Motor neuron (in vitro differentiated cells): ENCODE measurements at regions not wholly inside any gene's neighbourhood (a gene's known extent, or its start where the extent isn't known, plus 50 kb on each side); places are given as distances from the start of the nearest gene placed in this dataset.
"Not testable (repeated sequence)": the region's sequence is repeated elsewhere in the genome, so short reads cannot be mapped to it uniquely, and the experiment has no call there.

Experiments
- ATAC-seq, 8 experiments: fragments of 200-7000 bp; cut with Tn5 transposase; replicated peaks in 6 of 8; 2 replicates each; pipeline ENCODE4 v1.8.0; 2021; ENCODE audit warnings: mild to moderate bottlenecking in 8 of 8, moderate library complexity in 8 of 8
- H3K27ac ChIP-seq, 2 donors: fragments of 250-450 bp; sonication (Bioruptor Pico); 2 replicates each; pipeline ENCODE4 v1.9.0; 2021; ENCODE audit warnings: antibody characterized with exemption in 2 of 2, mild to moderate bottlenecking in 2 of 2, moderate library complexity in 1 of 2
- H3K4me1 ChIP-seq, 2 donors: fragments of 250-450 bp; sonication (Bioruptor Pico); replicated peaks in 1 of 2; 2 replicates each; pipeline ENCODE4 v1.6.1; 2021; ENCODE audit warnings: antibody characterized with exemption in 2 of 2, mild to moderate bottlenecking in 2 of 2, moderate library complexity in 1 of 2
- H3K4me3 ChIP-seq, 5 donors: fragments of 250-450 bp; sonication (Bioruptor Pico); 2 replicates each; pipeline ENCODE4 v1.9.0; 2021; ENCODE audit warnings: antibody characterized with exemption in 5 of 5, mild to moderate bottlenecking in 5 of 5, moderate library complexity in 4 of 5
- WGBS, 10 experiments: fragments of 450-650 bp; shearing (Covaris generic); methylation state at CpG; one replicate each; pipeline ENCODE4 v1.0.0; 2022; 5-methylcytosine and 5-hydroxymethylcytosine counted together
- in situ Hi-C, 9 experiments: fragments of 400-800 bp; cut with MboI; loops; one replicate each; pipeline ENCODE4 v1.15.0; 2021; ENCODE audit warnings: low sequenced_read_pairs in 9 of 9, low pct_unique_long_range_greater_than_20kb in 2 of 9; ENCODE audit not compliant: unreplicated experiment in 9 of 9

DNA sequence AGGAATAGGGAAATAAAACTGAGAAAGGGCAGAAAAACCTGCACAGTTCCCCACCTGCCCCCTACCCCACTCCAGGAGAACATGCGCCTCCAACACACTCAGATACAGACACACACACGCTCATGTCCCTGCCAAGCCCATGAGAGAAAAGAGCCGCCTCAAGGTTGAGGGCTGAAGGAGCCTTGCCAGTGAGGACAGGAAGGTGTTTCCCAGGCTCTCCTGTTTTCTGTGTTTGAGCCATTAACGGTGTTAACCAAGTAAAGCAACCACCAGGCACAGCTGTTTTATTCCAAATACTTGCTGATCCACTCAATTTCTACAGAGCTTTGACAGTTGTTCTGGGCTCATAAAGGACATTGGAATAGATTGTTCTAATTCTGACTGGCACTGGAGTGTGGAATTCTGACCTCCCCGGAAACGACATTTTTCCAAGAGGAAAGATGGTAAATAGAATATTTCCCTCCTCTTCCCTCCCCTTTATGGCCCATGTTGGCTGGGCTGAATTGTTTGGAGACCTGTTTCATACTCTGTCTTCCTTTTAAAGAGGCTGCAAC is 238.0 kb downstream of the DMAC1 start:
- in situ Hi-C loops: no loop called here
- no peak overlapping the region for H3K4me3 ChIP-seq
- WGBS, 10 experiments: 0 to 92% (median 53%) methylated on average over 1 to 6 of the region's 6 CpGs; no CpG with 5 or more reads in 1 of the 10 experiments

GRCh38 chr9:7560669-7561305 is 238.8 kb downstream of the DMAC1 start:
- WGBS, 10 experiments: 0 to 44% (median 5%) methylated on average over 2 to 4 of the region's 5 CpGs; no CpG with 5 or more reads in 1 of the 10 experiments
- in situ Hi-C loops: no loop called here
- ATAC-seq: peak in 6 of 8 experiments; percentile 38 to 74 (median 58)

More for the DNA sequence above, 238.0 kb downstream of the DMAC1 start:
- ATAC-seq: no peak
- no peak overlapping the region for H3K27ac ChIP-seq
- peaks cover 13 to 17% of the 10 kb centered on the region in 2 donors for H3K4me1 ChIP-seq

GRCh38 chr9:7554699-7555098 is 244.9 kb downstream of the DMAC1 start:
- in situ Hi-C loops: no loop called here

More at GRCh38 chr9:7560669-7561305, 238.8 kb downstream of the DMAC1 start:
- Histone ChIP-seq H3K27ac (peak overlapping the region in 1 of 2 donors; percentile 57), H3K4me1 (peaks cover 13 to 17% of the 10 kb centered on the region in 2 donors), H3K4me3 (no peak overlapping the region)

GRCh38 chr9:7552706-7553105 is 246.9 kb downstream of the DMAC1 start:
- in situ Hi-C loops, H3K4me1 ChIP-seq, H3K27ac ChIP-seq, H3K4me3 ChIP-seq, ATAC-seq: not testable (repeated sequence)
- 0 to 100% (median 92%) methylated on average over 1 of the region's 1 CpG; no CpG with 5 or more reads in 1 of the 10 experiments for WGBS, 10 experiments

More at GRCh38 chr9:7554699-7555098, 244.9 kb downstream of the DMAC1 start:
- WGBS, 10 experiments: 0 to 100% (median 72%) methylated on average over 1 to 2 of the region's 2 CpGs
- no peak for ATAC-seq
- H3K4me1 ChIP-seq: no peaks in the 10 kb centered on the region
- no peak overlapping the region for H3K4me3 ChIP-seq
- H3K27ac ChIP-seq: no peak overlapping the region

- Histone ChIP-seq H3K4me1 (peaks cover 4 to 8% of the 10 kb centered on the region in 2 donors), H3K4me3 (no peak overlapping the region), H3K27ac (no peak overlapping the region)
- in situ Hi-C loops: loop anchor here in 2 of 9 experiments (25.0 kb wide), 3 partner anchors 487 to 637 kb away; no protein-coding TSS in a partner anchor
- peak in 3 of 8 experiments; percentile 24 to 50 (median 41) for ATAC-seq
- 40 to 80% (median 44%) methylated on average over 1 to 3 of the region's 3 CpGs; no CpG with 5 or more reads in 6 of the 10 experiments for WGBS, 10 experiments
Measured at GRCh38 chr9:7549249-7549648, 250.3 kb downstream of the DMAC1 start.

GRCh38 chr9:7546261-7546660 is 253.3 kb downstream of the DMAC1 start:
- no peak overlapping the region for H3K27ac ChIP-seq
- no peak for ATAC-seq
- 0 to 44% (median 31%) methylated on average over 1 of the region's 1 CpG; no CpG with 5 or more reads in 4 of the 10 experiments for WGBS, 10 experiments
- in situ Hi-C loops: loop anchor here in 2 of 9 experiments (25.0 kb wide), 3 partner anchors 484 to 634 kb away; no protein-coding TSS in a partner anchor
- peaks cover 19 to 20% of the 10 kb centered on the region in 2 donors for H3K4me1 ChIP-seq
- no peak overlapping the region for H3K4me3 ChIP-seq

- no peak for ATAC-seq
- Histone ChIP-seq H3K4me1 (peaks cover 19 to 20% of the 10 kb centered on the region in 2 donors), H3K27ac (no peak overlapping the region), H3K4me3 (no peak overlapping the region)
- 0 to 100% (median 78%) methylated on average over 2 to 5 of the region's 5 CpGs; no CpG with 5 or more reads in 1 of the 10 experiments for WGBS, 10 experiments
- in situ Hi-C loops: loop anchor here in 2 of 9 experiments (25.0 kb wide), 3 partner anchors 483 to 633 kb away; no protein-coding TSS in a partner anchor
Measured at GRCh38 chr9:7545371-7546165, 254.0 kb downstream of the DMAC1 start.

DNA sequence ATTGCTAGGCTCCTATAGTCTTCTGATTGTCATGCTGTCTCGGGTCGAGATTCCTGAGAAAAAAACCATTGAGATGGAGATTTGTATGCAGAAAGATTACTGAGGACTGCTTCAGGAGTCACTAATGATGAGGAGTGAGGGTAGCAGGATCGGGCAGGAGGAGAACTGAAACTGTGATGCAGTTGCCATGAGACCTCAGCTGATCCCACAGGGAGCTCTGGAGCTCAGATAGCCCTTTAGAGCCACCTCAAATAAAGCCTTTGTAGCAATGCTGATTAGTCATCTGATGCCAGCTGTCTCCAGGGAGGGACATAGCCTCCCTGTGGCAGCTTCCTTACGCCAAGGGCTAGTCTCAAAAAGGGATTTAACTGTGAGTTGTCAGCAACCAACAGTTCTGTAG is 256.9 kb downstream of the DMAC1 start:
- H3K27ac ChIP-seq: no peak overlapping the region
- WGBS, 10 experiments: 0 to 67% (median 15%) methylated on average over 1 to 4 of the region's 4 CpGs; no CpG with 5 or more reads in 2 of the 10 experiments
- peak in 5 of 8 experiments; percentile 15 to 96 (median 86) for ATAC-seq
- H3K4me1 ChIP-seq: peaks cover 13 to 16% of the 10 kb centered on the region in 2 donors
- H3K4me3 ChIP-seq: no peak overlapping the region
- in situ Hi-C loops: loop anchor here in 2 of 9 experiments (25.0 kb wide), 3 partner anchors 480 to 630 kb away; no protein-coding TSS in a partner anchor

DNA sequence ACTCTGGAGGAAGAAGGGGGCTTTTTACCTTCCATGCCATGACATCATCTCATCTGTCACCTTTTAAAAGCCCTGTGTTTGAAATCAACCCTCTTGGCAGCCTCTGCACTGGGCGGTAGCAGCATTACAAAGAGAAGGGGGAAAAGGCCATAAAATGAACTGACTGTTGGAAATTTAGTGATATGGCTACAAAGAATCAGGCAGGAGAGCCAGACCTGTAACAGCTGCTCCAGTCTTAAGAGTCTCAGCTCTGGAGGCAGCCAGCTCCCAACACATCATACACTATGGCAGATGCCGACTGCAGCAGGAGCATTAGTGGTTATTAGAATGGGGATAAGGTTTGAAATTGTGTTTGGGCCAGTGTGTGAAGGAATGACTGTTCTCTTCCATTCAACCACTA is 257.5 kb downstream of the DMAC1 start:
- ATAC-seq: peak in 5 of 8 experiments; percentile 27 to 70 (median 45)
- Histone ChIP-seq H3K27ac (no peak overlapping the region), H3K4me1 (peaks cover 13 to 15% of the 10 kb centered on the region in 2 donors), H3K4me3 (no peak overlapping the region)
- in situ Hi-C loops: loop anchor here in 2 of 9 experiments (25.0 kb wide), 3 partner anchors 480 to 630 kb away; no protein-coding TSS in a partner anchor
- WGBS, 10 experiments: 0 to 80% (median 60%) methylated on average over 1 to 2 of the region's 2 CpGs; no CpG with 5 or more reads in 3 of the 10 experiments

- H3K4me3 ChIP-seq: no peak overlapping the region
- in situ Hi-C loops: loop anchor here in 2 of 9 experiments (25.0 kb wide), 3 partner anchors 474 to 624 kb away; no protein-coding TSS in a partner anchor
- WGBS, 10 experiments: 6 to 70% (median 37%) methylated on average over 1 to 4 of the region's 4 CpGs; no CpG with 5 or more reads in 2 of the 10 experiments
- ATAC-seq: peak in 5 of 8 experiments; percentile 38 to 86 (median 64)
- no peaks in the 10 kb centered on the region for H3K4me1 ChIP-seq
- H3K27ac ChIP-seq: no peak overlapping the region
Measured at GRCh38 chr9:7536310-7536939, 263.2 kb downstream of the DMAC1 start.

GRCh38 chr9:7534211-7534935 is 265.2 kb downstream of the DMAC1 start:
- H3K4me1 ChIP-seq: no peaks in the 10 kb centered on the region
- H3K27ac ChIP-seq: no peak overlapping the region
- ATAC-seq: no peak
- in situ Hi-C loops: loop anchor here in 2 of 9 experiments (25.0 kb wide), 3 partner anchors 472 to 622 kb away; no protein-coding TSS in a partner anchor
- no peak overlapping the region for H3K4me3 ChIP-seq
- WGBS, 10 experiments: 10 to 100% (median 90%) methylated on average over 1 to 4 of the region's 5 CpGs; no CpG with 5 or more reads in 3 of the 10 experiments
